ENCODE measurements at regions not wholly inside any gene's neighbourhood (a gene's known extent, or its start where the extent isn't known, plus 50 kb on each side); places are given as distances from the start of the nearest gene placed in this dataset.

GRCh38 chr12:61563665-61564450, 696.3 kb upstream of the USP15 start:
- Histone ChIP-seq H3K9me3 (replicated peaks in 1 of 2; ENCODE audit: control insufficient read depth in 1 of 2, insufficient read depth in 1 of 2, low read length in 2 of 2) (no peaks in the 10 kb centered on the region), H3K36me3 (replicated peaks in 1 of 2; ENCODE audit: control insufficient read depth in 1 of 2, insufficient read depth in 2 of 2, low read length in 2 of 2) (no peaks in the 10 kb centered on the region), H3K9ac (ENCODE audit: insufficient read depth, low read length, poor library complexity, severe bottlenecking) (no peak overlapping the region), H3K4me2 (replicated peaks; ENCODE audit: extremely low read depth, low read length, poor library complexity, severe bottlenecking) (no peak overlapping the region), H3K4me1 (ENCODE audit: control insufficient read depth in 1 of 2, insufficient read depth in 2 of 2, low read length in 2 of 2) (no peaks in the 10 kb centered on the region), H3K79me2 (ENCODE audit: insufficient read depth, low read length) (no peaks in the 10 kb centered on the region), H3K27me3 (ENCODE audit: control insufficient read depth in 2 of 2, insufficient read depth in 2 of 2, low read length in 2 of 2) (no peaks in the 10 kb centered on the region), H3K27ac (ENCODE audit: low read depth in 1 of 2, low read length in 2 of 2) (no peak overlapping the region), H4K20me1 (ENCODE audit: insufficient read depth, low read length) (no peaks in the 10 kb centered on the region), H2AFZ (ENCODE audit: insufficient read depth, low read depth, low read length, poor library complexity, severe bottlenecking) (no peak overlapping the region), H3K4me3 (replicated peaks in 1 of 3; ENCODE audit: low read depth in 2 of 3, low read length in 3 of 3) (no peak overlapping the region)
- 67% methylated on average over 1 of the region's 2 CpGs for WGBS (ENCODE audit: insufficient coverage)
- H3K9me3 Mint-ChIP-seq: peaks cover 0 to 7% (median 2%) of the 10 kb centered on the region in 7 donors
- no peaks in the 10 kb centered on the region for H3K27me3 Mint-ChIP-seq (ENCODE audit: low read depth in 3 of 3)
- no peaks in the 10 kb centered on the region for H3K36me3 Mint-ChIP-seq
- H3K4me3 Mint-ChIP-seq: no peak overlapping the region
- no peak for DNase-seq
- H3K27ac Mint-ChIP-seq: no peak overlapping the region
- no peaks in the 10 kb centered on the region for H3K4me1 Mint-ChIP-seq
- intact Hi-C loops (cut with micrococcal nuclease): no loop called here
- TF ChIP-seq, protein P1, sequence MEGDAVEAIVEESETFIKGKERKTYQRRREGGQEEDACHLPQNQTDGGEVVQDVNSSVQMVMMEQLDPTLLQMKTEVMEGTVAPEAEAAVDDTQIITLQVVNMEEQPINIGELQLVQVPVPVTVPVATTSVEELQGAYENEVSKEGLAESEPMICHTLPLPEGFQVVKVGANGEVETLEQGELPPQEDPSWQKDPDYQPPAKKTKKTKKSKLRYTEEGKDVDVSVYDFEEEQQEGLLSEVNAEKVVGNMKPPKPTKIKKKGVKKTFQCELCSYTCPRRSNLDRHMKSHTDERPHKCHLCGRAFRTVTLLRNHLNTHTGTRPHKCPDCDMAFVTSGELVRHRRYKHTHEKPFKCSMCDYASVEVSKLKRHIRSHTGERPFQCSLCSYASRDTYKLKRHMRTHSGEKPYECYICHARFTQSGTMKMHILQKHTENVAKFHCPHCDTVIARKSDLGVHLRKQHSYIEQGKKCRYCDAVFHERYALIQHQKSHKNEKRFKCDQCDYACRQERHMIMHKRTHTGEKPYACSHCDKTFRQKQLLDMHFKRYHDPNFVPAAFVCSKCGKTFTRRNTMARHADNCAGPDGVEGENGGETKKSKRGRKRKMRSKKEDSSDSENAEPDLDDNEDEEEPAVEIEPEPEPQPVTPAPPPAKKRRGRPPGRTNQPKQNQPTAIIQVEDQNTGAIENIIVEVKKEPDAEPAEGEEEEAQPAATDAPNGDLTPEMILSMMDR (IDR thresholded peaks at IDR 0.05): no peak

- no peaks in the 10 kb centered on the region for H3K27me3 Mint-ChIP-seq (ENCODE audit: low read depth in 3 of 3)
Measured at GRCh38 chr12:61564466-61564865, 695.7 kb upstream of the USP15 start.

More at GRCh38 chr12:61564466-61564865, 695.7 kb upstream of the USP15 start:
- Histone ChIP-seq H2AFZ (ENCODE audit: insufficient read depth, low read depth, low read length, poor library complexity, severe bottlenecking) (no peak overlapping the region), H3K4me1 (ENCODE audit: control insufficient read depth in 1 of 2, insufficient read depth in 2 of 2, low read length in 2 of 2) (no peaks in the 10 kb centered on the region), H3K4me3 (replicated peaks in 1 of 3; ENCODE audit: low read depth in 2 of 3, low read length in 3 of 3) (no peak overlapping the region), H3K27ac (ENCODE audit: low read depth in 1 of 2, low read length in 2 of 2) (no peak overlapping the region), H3K36me3 (replicated peaks in 1 of 2; ENCODE audit: control insufficient read depth in 1 of 2, insufficient read depth in 2 of 2, low read length in 2 of 2) (no peaks in the 10 kb centered on the region), H3K27me3 (ENCODE audit: control insufficient read depth in 2 of 2, insufficient read depth in 2 of 2, low read length in 2 of 2) (no peaks in the 10 kb centered on the region), H3K79me2 (ENCODE audit: insufficient read depth, low read length) (no peaks in the 10 kb centered on the region), H3K9ac (ENCODE audit: insufficient read depth, low read length, poor library complexity, severe bottlenecking) (no peak overlapping the region), H4K20me1 (ENCODE audit: insufficient read depth, low read length) (no peaks in the 10 kb centered on the region), H3K9me3 (replicated peaks in 1 of 2; ENCODE audit: control insufficient read depth in 1 of 2, insufficient read depth in 1 of 2, low read length in 2 of 2) (no peaks in the 10 kb centered on the region), H3K4me2 (replicated peaks; ENCODE audit: extremely low read depth, low read length, poor library complexity, severe bottlenecking) (no peak overlapping the region)
- TF ChIP-seq, protein P1 (IDR thresholded peaks at IDR 0.05): no peak
- H3K4me1 Mint-ChIP-seq: no peaks in the 10 kb centered on the region
- peaks cover 0 to 7% (median 2%) of the 10 kb centered on the region in 7 donors for H3K9me3 Mint-ChIP-seq
- no peak overlapping the region for H3K4me3 Mint-ChIP-seq
- DNase-seq: no peak
- intact Hi-C loops (cut with micrococcal nuclease): no loop called here
- WGBS (ENCODE audit: insufficient coverage): no CpG with 5 or more reads among the region's 3 CpGs
- H3K27ac Mint-ChIP-seq: no peak overlapping the region
- no peaks in the 10 kb centered on the region for H3K36me3 Mint-ChIP-seq

All from CD14-positive monocyte (primary cell).